GM19452 (cell line): ENCODE measurements at regions not wholly inside any gene's neighbourhood (a gene's known extent, or its start where the extent isn't known, plus 50 kb on each side); places are given as distances from the start of the nearest gene placed in this dataset.
"Not testable (repeated sequence)": the region's sequence is repeated elsewhere in the genome, so short reads cannot be mapped to it uniquely, and the experiment has no call there.

Experiments used
- ATAC-seq: cut with Tn5 transposase; IDR thresholded peaks from one replicate; pipeline ENCODE4 v1.9.1; 2021; ENCODE audit not compliant: unreplicated experiment

GRCh38 chr10:120047926-120048325, 155.4 kb downstream of the SEC23IP start:
- ATAC-seq: no peak

DNA sequence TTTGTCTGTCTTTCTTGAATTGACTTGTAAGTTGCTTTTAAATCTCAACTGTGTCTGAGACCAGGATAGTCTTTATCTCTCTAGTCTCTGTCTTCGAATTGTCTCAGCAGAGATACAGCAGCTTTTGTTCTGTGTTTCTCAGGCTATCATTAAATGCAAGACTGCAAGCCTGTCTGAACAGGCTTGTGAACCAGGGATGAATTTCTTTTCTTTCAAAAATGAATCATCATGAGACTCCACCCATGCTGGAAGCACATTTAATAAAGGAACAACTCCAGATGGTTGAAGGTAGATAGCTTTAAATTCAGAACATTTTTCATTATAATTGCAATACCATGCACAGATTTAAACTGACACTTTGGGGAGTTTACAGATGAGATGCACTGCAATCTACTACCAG, 155.9 kb downstream of the SEC23IP start:
- no peak for ATAC-seq

GRCh38 chr10:120051671-120052070, 159.1 kb downstream of the SEC23IP start:
- no peak for ATAC-seq

DNA sequence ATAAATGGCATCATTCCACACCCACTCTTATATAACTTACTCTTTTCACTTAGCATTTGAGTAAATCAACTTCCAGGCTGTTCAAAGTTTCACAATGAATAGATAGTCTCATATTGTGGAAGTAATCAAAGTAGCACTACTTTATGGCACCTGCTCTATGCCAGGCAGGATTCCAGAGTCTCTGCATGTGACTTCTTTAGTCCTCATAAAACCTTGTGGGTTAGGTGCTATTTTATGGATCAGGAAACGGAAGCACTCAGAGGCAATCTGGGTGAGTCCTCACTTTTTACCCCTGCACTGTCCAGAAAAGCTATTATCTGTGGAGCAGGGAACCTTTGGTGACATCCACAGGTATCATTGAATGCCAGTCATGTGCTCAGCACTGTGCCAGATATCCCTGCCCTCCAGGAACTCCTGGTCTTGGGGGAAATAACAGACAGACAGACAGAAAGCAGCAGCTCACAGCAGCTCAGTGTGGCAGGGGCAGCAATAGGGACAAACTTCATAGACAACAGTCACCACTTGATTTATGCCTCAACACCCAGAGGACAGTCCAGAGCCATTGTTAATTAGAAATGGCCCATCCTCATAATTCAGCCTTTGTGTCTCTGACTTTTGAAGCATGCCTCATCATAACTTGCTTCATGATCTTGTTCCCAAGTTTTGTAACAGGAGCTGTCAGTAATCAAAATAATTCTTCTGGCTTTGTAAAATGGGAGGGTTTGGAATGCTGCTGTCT, 160.6 kb downstream of the SEC23IP start:
- ATAC-seq: no peak

GRCh38 chr10:120059790-120060189, 167.3 kb downstream of the SEC23IP start:
- not testable (repeated sequence) for ATAC-seq

DNA sequence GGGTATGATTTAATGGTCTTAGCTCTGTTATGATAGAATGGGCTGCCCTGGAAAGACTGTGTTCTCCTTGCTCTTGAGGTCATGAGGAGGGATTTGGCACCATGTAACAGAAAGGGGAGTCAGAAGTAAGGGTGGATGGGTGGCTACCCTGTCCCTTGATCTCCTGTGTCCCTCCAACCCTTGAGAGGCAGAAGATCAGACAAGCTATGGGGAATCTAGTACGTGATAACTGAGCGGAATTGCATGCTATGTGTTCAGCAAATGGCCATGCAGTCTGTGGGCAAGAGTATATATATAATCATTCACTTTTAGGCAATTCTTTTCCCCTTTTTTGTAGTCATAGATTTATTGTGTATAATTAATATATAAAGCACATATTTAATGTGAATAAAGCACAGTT, 174.9 kb downstream of the SEC23IP start:
- ATAC-seq: no peak

GRCh38 chr10:120069700-120070099, 177.2 kb downstream of the SEC23IP start:
- no peak for ATAC-seq

- no peak for ATAC-seq
These were observed 182.8 kb downstream of the SEC23IP start for GRCh38 chr10:120075349-120075748.

DNA sequence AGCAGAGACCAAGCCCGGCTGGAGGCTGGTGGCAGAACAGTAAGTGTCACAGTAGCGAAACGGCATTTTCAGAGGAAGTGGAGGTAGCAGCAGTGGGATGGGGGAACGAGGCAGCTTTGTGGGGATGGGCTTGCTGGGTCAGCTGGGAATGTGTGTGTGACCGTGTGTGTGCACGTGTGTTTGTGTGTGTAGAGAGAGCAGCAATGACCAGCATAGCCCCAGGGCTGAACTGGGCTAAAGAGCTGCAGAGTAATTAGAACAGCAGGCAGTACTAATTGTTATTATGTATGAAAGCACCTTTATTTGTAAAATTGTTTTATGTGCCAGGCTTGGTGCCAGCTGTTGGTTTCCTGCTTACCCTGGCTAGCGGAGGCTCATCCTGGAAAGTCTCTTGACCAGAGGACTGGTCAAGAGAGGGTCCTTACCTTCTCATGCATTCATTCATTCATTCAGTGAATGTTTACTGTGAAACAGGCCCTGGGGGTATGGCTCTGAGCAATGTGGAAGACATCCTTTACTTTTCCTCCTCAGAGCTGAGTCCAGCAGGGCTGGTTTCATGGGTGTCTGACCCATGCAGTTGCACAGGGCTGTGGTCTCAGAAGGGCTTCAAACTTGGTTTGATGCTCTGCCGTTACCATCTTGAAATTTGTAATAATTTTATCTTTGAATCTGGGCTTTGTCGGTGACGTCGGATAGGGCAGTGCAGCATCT, 184.6 kb downstream of the SEC23IP start:
- ATAC-seq: no peak

GRCh38 chr10:120077707-120078492, 185.4 kb downstream of the SEC23IP start:
- no peak for ATAC-seq

GRCh38 chr10:120085096-120085796, 192.7 kb downstream of the SEC23IP start:
- no peak for ATAC-seq

DNA sequence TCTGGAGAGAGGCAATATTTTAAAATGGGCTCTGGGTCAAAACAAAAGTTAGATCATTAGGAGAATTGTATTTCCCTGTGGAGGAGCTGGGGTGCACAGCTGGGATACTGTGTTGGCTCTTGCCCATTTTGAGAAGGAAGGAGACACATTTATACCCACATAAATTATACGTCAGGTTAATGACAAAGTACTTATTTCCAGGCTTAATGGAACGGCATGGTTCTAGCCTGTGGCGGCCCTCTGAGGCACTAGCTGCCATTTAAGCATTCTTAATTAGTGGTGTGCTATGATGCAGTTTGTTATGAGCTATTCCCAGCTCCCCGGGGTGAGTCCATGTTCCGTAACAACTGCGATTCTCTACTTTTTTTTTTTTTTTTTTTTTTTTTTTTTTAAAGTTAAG, 193.5 kb downstream of the SEC23IP start:
- ATAC-seq: no peak

DNA sequence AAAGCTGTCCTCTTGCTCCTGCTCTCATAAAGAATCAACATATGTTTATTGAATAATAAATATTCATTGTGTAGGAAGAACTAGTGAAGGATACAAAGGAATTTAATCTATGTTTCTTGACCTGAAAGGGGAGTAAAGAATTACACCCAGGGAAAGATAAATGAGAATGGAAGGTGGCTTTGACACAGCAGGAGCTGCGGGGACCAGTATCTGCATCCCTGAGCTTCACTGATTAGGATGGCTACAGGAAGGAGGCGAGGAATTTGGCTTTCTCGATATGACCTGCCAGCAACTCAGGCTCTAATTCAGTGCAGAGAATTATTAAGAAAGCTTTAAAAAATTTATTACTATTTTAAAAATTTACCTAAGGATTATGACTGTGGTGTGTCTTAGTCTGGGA, 194.6 kb downstream of the SEC23IP start:
- no peak for ATAC-seq

GRCh38 chr10:120095875-120096274, 203.3 kb downstream of the SEC23IP start:
- no peak for ATAC-seq

GRCh38 chr10:120097766-120098165, 205.2 kb downstream of the SEC23IP start:
- ATAC-seq: no peak

DNA sequence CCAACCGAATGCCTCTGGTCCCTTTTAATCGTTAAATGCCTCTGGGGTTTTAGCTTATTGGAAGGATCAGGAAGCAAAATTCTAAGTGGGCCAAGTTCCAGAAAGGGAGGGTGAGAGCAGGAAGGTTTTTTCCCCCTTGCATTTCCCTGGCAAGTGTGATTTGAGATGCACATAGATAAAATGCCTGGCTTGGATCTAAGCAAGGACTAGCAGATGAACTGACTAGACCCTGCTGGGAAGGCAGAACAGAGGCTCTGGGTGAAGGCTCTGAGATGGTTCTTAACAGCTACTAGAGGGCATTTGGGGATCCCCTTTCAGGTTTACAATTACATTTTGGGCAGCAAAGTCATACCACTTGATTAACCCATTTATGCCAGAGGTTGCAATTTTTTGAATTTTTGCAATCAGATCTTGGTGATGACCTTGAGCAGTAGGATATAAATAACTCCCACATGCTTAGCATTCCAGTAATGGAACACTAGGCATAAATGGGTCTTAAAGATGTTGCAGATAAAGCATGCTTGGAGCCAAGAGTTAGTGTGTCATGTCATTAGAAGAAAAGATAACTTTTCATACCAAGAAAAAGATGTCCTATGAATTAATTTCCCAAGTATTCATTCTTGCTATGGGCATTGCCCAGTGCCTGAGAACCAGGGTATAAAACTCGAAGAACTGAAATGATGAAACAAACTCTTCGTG, 205.9 kb downstream of the SEC23IP start:
- ATAC-seq: no peak

DNA sequence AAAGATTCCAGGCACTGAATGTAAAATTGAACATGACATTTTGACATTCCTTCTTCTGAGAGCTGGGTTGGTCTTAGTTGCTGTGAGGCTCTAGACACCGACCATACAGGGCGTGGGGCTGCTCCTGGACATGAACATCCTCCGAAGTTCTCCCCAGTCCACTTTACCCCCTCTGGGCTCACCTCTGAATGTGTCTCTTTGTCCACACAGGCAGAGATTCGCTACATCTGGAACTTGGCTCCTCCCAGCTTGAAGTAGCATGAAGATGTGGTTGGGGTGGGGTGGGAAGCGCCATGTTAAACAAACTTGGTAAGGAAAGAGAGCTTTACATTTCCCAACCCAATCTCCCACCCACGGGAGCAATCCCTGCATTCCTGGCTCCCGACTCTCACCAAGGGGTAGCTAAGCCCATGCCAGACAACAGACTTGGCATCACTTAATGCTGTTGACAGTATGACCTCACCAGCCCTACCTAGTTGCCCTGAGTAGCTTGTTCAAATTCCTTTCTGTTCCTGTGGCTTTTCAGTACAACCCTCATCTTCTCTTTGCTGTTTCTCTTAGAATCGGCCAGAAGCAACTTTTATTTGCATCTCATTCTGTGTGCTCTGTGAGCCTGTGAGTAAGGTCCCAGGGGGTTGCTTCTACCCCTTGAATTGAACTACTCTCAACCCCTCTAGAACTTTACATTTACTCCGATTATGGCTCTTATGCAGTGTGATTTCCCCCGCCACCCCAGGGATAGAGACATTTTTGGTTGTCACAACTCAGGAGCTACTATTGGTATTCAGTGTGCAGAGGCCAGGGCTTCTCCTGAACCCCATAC, 211.4 kb downstream of the SEC23IP start:
- no peak for ATAC-seq

DNA sequence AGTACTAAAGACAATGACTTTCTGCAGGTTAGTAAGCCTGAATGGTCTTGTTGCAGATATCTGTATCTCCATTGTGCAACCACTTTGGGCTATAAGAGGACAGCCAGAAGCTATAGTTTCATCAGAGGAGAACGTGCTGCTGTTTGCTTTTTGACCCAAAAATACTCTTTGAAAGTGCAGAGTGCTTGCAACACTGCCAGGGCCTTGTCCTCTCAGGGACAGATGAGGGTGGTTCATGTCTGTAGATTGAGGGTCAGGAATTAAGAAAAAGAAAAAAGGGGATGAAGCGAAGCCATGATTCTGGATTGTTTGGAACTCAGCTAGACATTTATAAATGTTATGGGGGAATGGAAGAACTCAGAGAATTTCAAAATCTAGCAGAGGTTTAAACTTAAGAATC, 212.5 kb downstream of the SEC23IP start:
- ATAC-seq: no peak

GRCh38 chr10:120105492-120105891, 213.0 kb downstream of the SEC23IP start:
- ATAC-seq: no peak

- no peak for ATAC-seq
These were observed 216.4 kb downstream of the SEC23IP start for GRCh38 chr10:120108916-120109315.
